HG03342 (cell line): ENCODE measurements at regions not wholly inside any gene's neighbourhood (a gene's known extent, or its start where the extent isn't known, plus 50 kb on each side); places are given as distances from the start of the nearest gene placed in this dataset.

Experiments
- ATAC-seq: cut with Tn5 transposase; IDR thresholded peaks from one replicate; pipeline ENCODE4 v1.9.1; 2021; ENCODE audit warnings: mild to moderate bottlenecking, moderate library complexity; ENCODE audit not compliant: unreplicated experiment

DNA sequence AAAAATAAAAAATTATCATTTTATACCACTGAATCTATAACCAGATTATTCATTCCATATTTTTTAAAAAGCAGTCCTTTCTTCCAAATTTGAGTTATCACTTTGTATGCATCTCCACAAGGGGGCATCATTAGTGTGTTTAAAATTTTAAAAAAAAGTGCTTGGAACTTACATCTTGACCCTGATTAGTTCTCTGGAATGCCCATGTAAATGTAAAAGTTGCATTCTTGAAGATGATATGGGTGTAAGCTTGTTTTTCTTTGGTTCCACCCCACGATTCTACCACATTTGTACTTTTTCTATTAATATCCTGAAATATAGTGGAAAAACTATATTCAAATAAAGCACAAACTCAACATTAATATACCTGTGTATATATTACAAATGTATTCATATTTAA is 144.9 kb downstream of the ELAPOR2 start:
- ATAC-seq: no peak
